GM18519 (cell line): ENCODE measurements at regions not wholly inside any gene's neighbourhood (a gene's known extent, or its start where the extent isn't known, plus 50 kb on each side); places are given as distances from the start of the nearest gene placed in this dataset.
"Not testable (repeated sequence)": the region's sequence is repeated elsewhere in the genome, so short reads cannot be mapped to it uniquely, and the experiment has no call there.

ENCODE experiments used
- ATAC-seq: cut with Tn5 transposase; IDR thresholded peaks from one replicate; pipeline ENCODE4 v1.9.1; 2021; ENCODE audit warnings: mild to moderate bottlenecking, moderate library complexity; ENCODE audit not compliant: unreplicated experiment, low FRiP score

DNA sequence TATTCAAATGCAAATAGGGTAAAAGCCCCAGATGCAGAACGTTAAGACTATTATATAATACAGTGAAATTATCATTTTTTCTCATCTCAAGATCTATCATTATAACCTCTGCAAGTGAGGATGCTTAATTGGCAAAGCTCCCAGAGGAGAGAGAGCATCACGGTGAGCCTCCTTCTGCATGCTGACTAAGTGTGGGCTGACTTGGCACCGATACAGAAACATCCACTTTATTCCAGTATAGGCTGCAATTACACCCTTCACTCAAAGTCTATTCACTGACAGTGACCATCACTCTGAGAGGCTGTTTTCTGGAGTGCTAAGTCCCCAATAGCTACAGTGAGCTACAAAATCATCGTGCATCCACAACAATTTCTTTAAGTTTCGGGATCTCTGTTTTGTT is 171.1 kb upstream of the NBPF9 start:
- not testable (repeated sequence) for ATAC-seq

DNA sequence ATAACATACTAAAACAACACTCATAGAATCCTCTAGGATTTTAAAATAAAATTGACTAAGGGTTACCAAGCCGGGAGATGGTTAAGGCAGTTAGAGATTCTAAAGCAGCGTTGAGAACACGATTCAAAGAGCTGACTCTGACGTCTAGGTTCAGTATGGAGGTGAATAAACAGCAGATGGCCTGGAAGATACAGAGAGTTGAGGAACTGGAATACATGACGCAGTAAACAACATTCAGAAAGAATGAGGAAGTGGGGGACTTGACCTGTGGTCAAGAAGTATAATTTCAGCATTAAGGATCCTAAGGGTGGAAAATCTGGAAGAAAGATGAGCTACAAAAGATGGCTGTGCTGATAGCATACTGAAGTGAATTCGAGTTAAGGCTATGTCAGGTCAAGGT is 172.5 kb upstream of the NBPF9 start:
- not testable (repeated sequence) for ATAC-seq

DNA sequence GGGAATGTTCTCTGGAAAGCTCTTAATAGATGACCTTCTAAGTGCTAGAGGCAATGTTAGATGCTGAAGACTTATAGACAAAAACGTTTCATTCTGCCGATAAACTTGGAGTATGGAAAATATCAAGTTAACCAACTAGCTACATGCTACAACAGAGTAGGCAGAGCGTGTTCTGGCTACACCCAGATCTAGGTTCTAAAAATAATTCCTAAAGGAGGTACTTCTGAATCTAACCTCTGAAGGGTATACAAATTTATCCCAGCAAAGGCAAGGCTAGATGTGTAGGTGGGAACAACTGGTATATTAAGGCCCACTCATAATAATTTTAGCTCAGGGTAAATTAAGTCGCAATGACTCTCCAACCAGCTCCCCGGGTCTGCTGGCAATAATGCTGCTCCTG is 173.1 kb upstream of the NBPF9 start:
- not testable (repeated sequence) for ATAC-seq

DNA sequence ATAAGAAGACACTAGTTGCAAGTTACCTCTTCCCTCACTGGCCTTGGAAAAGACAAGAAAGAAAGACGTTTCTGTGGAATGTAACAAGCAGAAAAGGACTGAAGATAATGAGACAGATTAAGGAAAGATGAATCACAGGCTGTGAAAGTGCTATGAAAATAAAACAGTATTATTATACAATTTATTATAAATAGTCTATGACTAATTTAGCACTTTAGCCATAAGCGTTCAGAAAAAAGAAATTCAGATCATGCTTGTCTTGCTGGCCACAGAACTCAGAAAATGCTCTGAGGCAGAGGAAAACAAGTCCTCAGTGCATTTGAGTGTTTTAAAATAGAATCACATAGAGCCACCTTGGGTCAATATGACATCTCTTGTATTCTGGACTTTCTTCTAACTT is 174.8 kb upstream of the NBPF9 start:
- ATAC-seq, result not testable (repeated sequence)

DNA sequence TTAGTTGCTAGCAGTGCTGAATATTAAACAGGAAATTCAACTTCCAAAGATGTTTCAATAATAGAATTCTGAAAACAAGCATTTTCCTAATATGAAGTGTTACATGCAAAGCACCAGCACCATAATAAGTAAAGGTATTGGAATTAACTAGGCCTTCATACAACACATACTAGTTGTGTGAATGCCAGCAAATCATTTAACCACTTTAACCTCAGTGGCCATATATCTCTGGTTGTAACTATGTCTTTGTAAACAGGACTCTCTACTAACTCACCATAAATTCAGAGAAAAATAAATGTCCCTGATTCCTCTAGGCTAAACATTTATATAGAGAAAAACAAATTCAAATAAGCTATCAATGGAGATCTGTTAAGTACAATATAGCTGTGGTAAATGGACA is 175.7 kb upstream of the NBPF9 start:
- not testable (repeated sequence) for ATAC-seq

DNA sequence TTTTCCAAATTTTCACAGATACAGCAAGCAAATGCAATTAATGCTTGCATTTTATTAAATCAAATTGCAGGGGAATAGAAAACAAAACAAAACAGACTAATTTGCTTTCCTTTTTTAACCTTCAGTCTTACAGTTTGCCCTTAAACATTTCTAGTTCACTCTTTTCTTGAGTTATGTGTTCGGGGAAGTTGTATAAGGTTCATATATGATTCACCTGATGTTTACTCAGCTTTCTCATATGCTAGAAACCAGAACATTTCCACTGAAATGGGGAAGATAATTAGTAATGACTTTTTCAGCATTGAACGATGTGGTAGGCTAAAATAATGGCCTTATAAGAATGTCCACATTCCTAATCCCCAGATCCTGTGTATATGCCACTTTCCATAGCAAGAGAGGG is 176.2 kb upstream of the NBPF9 start:
- ATAC-seq, result not testable (repeated sequence)

DNA sequence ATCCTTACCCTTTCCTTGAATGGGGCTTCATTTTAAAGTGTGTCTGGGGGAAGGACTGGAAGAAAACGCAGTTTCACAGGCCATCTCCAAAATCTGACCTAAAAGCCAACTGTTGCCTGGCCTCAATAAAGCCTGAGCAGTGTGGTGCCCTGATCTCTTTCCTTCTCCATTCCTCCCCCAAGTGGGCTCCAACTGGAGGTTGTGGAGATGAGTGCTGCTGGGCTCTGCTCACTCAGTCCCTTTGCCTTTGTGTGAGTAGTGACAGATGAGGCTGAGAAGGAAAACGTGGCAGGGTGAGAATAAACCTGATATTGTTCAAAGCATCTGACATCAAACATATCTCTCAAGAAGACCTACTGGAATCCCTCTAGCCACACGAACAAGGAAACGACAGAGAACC is 181.4 kb upstream of the NBPF9 start:
- ATAC-seq, result not testable (repeated sequence)

DNA sequence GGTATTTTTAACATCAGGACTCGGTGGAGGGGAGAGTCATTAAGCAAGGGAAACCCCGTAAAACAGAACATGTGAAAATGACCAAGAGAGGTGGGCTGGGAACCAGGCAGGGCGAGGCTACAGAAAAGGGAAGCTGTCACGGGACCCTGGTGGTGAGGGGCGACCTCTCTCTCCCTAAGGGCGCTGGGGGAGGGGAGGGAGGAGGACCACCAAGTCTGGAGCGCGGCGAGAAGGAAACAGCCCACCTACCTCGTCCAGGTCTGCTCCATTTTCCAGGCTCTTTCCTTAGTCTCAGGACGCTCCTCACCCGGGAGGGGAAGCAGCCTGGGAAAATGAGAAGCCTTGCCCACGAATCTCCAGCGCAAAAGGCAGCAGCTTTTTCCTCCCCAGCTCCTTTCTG is 181.9 kb upstream of the NBPF9 start:
- not testable (repeated sequence) for ATAC-seq

DNA sequence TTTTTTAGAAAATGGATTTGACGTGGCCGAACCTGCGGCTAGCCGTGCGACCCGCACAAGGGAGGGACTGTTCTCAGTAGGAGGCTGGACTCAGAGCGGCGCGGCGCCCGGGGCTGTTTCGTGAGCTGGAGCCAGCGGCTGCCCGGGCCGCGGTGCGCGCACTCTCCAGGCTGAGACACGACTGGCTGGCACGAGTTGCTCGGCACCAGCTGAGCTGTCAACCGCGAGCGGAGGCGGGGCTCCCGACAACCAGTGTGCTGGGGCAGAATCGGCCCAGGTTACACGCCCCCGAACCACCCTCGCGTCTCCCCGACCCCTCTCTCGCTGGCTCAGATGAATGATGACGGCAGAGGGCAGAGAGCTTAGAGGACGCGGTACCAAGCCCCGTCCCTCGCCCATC is 182.3 kb upstream of the NBPF9 start:
- ATAC-seq, result not testable (repeated sequence)

DNA sequence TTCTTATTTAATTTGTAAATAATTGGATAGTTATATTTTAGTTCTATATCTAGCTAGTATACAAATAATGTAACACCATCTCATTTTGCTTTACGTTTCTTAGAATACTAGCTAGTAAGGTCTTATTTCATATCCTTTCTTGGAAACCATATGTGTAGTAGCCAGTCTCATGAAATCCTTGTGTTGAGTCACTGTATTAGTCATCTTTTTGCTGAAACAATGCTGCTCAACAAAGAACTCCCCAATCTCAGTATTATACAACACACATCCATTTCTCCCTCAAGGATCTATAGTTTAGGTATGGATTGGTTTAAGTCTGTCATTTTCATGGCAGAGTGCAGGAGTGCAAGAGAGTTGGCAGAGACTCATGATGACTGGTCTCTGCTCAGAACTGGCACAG is 185.2 kb upstream of the NBPF9 start:
- not testable (repeated sequence) for ATAC-seq

DNA sequence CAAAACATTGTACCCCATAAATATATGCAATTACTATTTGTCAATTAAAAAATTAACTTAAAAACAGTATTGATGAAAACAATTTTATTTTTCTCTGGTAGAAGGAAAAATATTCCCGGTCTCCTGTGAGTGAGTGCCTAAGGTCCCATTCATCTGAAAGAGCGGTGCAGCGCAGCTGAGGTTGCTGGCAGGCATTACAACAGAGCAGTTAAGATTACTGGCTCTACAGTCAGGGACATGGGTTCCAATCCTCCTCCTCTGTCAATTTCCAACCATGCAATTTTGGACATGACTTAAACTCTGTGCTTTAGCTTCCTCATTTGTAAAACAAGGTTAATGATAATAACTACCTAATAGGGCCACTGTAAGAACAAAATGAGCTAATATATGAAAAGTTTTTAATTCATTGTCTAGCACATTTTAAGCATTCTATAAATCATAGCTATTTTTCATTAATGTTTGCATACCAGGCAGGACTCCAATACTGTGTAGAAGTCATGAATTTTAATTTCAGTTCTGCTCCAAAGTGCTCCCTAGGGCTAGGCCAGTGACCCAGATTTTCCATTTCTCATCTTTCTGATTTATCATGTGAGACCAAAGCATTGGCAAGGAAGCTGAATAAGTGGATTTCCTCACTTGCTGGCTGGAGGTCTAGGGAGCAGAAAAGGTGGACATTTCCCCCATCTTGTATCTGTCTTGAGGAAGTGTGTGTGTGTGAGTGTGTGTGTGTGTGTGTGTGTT is 174.2 kb upstream of the NBPF19 start:
- ATAC-seq, result not testable (repeated sequence)

DNA sequence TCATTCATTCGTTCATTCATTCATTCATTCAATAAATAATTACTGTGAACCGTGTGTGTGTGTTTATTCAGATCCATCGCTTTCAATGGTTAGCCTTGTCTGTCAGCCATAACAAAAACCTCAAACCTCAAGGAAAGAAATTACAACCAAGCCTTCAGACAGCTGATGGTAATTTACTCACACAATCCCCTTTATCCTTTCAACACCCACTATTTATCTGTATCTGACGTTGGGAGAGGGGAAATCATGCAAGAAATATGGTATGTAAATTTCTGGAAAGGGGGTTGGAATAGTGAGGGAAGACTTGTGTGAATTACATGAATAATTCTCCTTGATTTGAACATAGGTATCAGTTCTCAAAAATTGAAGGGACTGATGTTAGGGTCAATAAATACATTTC is 173.6 kb upstream of the NBPF19 start:
- not testable (repeated sequence) for ATAC-seq

DNA sequence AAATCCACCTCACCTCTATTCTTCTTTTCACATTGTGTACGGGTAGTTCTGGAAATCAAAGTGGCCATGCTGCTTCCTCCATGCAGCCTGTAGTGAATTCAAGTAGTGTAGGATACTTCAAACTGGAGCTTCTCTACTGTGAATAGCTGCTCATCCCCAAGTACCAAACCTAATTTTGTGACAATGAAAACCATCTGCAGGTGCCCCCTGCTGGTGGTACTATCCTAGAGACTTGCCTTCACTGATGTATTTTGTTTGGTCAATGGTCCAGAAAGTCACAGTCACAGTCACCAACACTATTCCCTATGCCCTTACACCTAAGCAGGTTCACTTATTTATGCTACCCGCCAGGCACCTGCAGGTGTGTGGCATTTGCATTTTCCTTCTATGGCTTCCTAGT is 170.0 kb upstream of the NBPF19 start:
- not testable (repeated sequence) for ATAC-seq

DNA sequence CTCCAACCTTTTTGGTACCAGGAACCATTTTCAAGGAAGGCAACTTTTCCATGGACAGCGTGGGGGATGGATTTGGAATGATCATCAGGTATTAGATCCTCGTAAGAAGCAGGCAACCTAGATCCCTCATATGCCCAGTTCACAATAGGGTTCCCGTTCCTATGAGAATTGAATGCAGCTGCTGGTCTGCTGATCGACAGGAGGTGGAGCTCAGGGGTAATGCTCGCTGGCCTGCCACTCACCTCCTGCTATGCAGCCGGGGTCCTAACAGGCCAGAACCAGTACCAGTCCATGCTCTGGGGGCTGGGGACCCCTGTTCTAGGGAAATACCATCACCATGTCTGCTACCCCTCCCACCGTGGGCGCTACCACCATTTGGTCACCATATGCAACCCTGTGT is 167.2 kb upstream of the NBPF19 start:
- ATAC-seq, result not testable (repeated sequence)

DNA sequence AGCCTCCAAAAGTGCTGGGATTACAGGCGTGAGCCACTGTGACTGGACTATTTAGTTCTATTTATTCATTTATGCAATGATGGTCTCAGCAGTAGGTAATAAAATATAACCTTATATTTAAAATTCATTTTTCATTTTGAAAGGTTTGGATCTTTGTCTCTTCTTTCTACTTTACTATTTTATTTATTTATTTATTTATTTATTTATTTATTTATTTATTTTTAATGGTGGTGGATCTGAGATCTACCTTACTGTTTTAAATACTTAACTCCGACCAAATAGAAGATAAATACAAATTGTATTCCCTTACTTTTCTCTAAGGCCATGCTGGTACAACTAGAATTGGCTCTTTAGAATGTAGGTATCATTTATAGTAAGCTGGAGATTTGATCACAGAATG is 159.9 kb upstream of the NBPF19 start:
- ATAC-seq, result not testable (repeated sequence)

DNA sequence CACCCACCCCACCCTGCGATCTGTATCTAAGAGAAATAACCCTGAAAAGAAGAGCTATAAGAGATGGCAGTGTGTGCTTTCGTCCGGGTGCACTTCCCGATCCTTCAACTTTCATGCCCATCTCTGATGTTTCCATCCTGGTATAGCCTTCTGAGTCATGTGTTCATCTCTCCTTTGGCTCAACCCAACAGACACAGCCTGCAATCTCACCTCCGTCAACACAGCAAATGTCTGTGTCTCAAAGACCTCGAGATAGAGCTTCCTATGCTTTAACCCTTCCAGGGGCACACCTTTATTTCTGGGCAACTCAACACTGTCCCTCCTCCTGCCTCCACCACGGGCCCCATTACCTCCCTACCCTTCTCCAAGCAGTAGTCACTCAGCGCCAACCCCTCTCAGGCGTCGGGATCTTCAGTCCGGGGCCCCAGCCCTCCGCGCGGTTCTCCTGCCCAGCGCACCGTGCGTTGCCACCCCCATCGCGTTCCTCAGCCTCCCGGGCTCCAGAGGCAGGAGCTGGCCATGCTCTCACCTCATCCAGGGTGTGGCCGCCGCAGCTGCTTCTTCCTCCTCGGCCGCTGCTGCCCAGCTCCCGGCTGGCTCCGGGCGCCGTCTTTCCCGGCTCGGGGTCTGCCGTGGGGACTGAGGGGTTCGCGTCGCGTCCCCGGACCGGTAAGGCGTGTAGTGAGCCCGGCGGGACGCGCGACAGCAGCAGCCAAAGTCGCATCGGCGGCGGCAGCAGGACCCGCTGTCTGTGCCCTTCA is 153.7 kb upstream of the NBPF19 start:
- not testable (repeated sequence) for ATAC-seq

DNA sequence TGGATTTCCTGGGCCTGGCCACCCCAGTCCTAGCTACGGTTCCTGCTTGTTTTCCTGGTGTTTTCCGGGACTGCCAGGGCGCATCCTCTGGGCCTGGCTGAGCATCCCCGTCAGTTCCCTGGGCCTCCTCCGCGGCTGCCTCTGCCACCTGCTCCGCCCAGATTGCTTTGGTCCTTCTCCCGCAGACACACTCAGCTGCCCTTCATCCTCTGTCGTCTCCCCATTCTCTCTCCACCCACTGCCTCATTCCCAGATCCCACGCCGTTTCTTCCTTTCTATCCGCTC is 153.2 kb upstream of the NBPF19 start:
- not testable (repeated sequence) for ATAC-seq

DNA sequence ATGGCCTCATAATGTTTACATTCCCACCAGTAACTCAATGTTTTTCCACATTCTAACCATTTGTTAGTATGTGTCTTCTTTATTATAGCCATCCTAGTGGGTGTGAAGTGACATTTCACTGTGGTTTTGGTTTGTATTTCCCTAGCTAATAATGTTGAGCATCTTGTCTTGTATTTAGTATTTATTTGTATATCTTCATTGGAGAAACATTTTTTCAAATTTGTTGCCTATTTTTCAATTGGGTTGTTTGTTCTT is 144.8 kb upstream of the NBPF19 start:
- ATAC-seq, result not testable (repeated sequence)

DNA sequence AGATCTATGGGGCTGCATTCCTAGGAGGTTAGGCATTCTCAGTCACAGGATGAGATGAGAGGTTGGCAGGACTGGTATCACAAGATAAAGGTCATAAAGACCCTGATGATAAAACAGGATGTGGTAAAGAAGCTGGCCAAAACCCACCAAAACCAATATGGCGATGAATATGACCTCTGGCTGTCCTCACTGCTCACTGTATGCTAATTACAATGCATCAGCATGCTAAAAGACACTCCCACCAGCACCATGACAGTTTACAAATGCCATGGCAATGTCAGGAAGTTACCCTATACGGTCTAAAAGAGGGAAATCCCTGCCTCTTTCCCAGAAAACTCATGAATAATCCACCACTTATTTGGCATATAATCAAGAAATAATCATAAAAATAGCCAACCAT is 138.8 kb upstream of the NBPF19 start:
- ATAC-seq, result not testable (repeated sequence)

DNA sequence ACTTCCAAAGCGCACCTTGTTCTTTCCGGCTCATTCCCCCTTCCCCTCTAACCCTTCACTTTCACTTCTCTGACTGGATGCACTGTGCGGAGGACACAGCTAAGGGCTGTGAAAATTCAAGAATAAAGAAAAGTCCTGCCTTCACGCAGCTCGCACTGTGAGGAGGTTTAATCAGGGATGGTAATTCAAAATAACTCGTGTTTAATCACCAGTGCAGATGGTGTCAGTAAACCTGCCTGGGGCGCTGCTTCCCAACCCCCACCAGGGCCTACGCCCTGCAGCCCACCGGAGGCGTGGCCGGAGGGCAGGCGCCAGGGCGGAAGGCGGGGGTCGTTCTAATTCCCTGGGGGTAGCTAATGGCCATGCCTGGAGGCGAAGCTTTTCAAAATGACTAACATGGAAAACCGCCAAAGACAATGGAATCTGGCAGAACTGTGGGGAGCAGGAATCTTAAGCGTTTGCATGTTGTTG is 136.6 kb upstream of the NBPF19 start:
- not testable (repeated sequence) for ATAC-seq

DNA sequence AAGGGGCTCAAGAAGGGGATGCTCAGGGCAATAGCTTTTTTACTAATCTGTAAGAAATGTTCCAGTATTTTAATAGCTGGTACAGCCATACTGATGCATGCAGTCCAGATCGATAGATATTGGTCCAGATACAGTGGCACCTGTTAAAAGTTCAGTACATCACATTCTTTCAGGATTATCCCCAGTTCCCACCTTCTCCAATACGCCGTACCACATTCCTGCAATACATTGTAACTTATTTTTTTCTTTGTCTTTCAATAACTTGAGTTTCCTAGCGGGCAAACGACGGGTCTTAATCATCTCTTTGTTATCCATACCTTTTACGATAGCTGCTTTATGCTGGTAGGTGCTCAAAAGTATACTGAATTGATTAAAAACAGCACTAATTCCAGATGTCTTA is 136.1 kb upstream of the NBPF19 start:
- not testable (repeated sequence) for ATAC-seq

DNA sequence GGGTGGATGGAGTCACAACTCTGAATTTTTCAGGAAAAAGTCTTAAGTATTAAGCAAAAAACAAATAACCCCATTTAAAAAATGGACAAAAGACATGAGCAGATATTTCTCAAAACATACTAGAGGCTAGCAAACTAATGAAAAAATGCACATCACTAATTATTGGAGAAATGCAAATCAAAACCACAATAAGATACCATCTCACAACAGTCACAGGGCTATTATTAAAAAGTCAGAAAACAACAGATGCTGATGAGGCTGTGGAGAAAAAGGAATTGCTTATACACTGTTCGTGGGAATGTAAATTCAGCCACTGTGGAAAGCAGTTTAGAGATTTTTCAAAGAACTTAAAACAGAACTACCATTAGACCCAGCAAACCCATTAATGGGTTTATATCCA is 125.4 kb upstream of the NBPF19 start:
- not testable (repeated sequence) for ATAC-seq
